ENCODE measurements at regions not wholly inside any gene's neighbourhood (a gene's known extent, or its start where the extent isn't known, plus 50 kb on each side); places are given as distances from the start of the nearest gene placed in this dataset.

GRCh38 chr5:124421584-124421983 is 324.9 kb downstream of the ZNF608 start:
- DNase-seq (ENCODE audit: low read depth in 2 of 2) = no peak

DNA sequence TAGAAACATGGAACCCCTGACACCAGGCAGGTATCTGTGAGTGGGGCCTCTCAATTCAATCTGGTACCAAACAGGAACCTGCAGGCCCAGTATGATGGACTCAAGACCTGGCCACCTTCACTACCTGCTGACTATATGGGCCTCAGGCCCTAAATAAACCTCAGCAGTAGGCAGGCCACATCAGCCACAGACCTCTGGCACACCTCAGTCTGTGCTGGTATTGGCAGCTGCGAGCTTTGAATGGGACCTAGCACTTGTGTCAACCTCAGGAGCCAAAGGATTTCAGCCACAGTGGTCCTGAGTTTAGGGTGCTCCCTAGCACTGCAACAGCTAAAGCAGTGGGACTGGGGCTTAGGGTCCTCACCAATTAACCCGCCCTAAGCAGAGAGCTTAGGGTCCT is 325.5 kb downstream of the ZNF608 start:
- no peak for DNase-seq (ENCODE audit: low read depth in 2 of 2)

DNA sequence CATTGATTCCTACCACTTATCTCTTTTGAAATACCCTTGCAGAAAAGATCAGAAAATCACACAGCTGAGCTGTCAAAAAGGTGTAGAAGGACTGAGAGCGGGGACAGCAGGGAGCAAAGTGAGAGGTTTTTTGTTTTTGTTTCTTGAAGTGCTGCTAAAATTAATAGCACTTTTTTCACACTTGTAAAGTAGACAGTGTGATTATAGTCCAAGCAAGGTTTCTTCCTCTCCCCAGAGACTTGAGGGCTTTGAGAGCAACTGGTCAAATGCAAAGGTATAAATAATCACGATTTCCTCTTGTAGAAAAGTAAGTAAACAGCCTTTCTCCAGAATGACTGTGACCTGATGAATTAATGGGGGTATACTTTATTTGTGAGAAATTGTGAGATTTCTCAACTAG is 326.9 kb downstream of the ZNF608 start:
- DNase-seq (ENCODE audit: low read depth in 2 of 2) = no peak

DNA sequence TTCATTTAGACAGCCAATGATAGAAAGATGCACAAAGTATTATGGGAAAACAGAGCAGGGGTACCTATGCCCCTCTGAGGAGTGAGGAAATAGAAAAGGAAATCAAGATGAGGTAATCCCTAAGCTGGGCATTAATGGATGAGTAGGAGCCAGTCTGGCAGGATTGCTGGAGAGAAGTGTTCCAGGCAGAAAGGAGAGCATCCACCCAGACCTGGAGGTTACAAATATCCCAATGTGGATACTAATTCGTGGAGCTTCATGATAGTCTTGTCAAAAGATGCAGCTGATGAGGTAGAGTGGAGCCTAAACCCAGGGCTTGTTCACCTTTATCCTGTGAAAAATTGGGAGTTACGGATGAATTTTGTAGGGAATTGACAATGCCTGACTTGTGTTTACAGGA is 328.0 kb downstream of the ZNF608 start:
- DNase-seq (ENCODE audit: low read depth in 2 of 2) = no peak

DNA sequence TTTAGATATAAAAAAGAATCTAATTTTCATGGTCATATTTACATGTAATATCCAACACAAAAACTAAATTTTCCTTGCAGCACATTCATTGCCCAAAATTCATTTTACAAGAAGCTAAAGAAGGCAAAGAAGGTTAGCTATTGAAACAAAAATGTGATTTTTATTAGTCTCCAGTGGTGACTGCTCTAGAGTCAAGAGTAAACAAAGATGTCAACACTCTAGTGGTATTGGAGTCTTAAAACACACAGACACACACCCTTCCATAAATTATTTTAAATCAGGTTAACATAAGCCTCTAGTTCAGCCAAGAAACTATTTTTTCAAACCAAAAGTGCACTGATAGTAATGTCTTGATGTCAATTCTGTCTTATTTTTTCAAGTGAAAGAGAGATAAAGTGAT is 329.2 kb downstream of the ZNF608 start:
- DNase-seq (ENCODE audit: low read depth in 2 of 2) = no peak

DNA sequence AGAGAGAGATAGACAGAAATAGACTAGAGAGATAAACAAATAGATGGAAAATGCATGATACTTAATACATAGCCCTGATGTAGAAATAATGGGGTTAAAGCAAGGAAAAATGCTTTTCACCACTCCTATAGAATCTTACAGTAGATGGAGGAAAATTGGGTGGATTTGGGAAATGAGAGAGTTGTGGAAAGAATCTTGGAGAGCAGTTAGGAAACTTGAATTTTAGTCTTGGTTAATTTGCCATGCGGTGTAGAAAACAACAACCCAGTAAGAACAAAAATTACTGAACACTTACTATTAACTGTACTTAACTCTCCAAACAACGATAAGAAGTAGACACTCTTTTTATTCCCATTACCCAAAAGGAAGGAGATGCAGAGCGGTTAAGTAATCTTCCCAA is 329.8 kb downstream of the ZNF608 start:
- no peak for DNase-seq (ENCODE audit: low read depth in 2 of 2)

GRCh38 chr5:124414973-124415372 is 331.5 kb downstream of the ZNF608 start:
- DNase-seq (ENCODE audit: low read depth in 2 of 2) = no peak

GRCh38 chr5:124410539-124411488 is 335.6 kb downstream of the ZNF608 start:
- no peak for DNase-seq (ENCODE audit: low read depth in 2 of 2)

DNA sequence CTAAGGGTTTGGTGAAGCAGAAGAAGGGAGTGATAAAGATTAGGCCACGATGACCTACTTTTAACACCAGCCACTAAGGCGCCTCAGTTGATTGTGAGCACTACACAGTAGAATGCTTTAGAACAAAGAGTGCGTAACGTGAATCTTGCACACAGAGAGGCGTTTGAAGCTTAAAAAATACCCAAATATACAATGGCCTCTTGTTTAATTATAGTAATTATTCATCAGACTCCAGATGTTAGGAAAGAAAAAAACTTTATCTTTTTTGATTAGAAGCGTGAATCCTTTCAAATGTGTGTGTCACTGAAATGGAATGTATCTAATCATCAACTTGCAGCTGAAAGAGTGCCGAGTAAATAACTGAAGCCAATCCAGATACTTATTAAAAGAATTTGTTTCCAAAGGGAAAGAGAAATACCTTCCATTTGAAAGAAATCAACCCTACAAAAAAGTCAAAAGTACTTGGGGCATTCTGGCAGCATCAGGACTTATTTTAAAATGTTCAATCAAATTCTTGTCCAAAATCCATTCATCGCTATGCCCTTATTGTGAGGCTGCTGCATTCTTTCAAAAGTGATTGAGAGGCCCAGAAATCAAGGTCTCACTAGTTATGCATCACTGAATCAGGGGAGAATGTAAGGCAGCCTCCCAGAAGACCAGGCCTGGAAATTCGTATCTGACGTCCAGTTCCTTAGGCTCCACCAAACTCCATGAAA is 337.5 kb downstream of the ZNF608 start:
- DNase-seq (ENCODE audit: low read depth in 2 of 2) = no peak

GRCh38 chr5:124404796-124405195 is 341.6 kb downstream of the ZNF608 start:
- no peak for DNase-seq (ENCODE audit: low read depth in 2 of 2)

DNA sequence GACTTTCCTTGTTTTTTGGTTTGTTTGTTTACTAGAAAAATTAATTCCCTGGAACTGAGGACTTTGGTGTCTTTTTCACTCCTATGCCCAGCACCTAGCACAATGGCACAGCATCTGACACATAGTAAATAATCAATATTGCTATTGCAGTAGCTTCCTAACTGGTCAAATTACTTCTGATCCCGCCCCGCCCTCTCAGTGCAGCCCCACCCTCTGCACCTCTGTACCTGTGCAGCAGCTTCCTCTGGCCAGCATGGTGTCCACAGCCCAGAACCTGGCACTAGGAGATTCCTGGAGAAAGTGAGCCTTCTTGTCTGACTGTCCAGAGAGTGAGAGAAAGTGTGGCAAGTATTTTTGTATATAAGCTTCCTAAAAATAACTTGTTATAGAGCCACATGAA is 343.2 kb downstream of the ZNF608 start:
- DNase-seq (ENCODE audit: low read depth in 2 of 2) = no peak

- DNase-seq (ENCODE audit: low read depth in 2 of 2) = no peak
These were observed 344.3 kb downstream of the ZNF608 start for GRCh38 chr5:124402144-124402581.

GRCh38 chr5:124401476-124402143 is 344.8 kb downstream of the ZNF608 start:
- DNase-seq (ENCODE audit: low read depth in 2 of 2) = no peak

DNA sequence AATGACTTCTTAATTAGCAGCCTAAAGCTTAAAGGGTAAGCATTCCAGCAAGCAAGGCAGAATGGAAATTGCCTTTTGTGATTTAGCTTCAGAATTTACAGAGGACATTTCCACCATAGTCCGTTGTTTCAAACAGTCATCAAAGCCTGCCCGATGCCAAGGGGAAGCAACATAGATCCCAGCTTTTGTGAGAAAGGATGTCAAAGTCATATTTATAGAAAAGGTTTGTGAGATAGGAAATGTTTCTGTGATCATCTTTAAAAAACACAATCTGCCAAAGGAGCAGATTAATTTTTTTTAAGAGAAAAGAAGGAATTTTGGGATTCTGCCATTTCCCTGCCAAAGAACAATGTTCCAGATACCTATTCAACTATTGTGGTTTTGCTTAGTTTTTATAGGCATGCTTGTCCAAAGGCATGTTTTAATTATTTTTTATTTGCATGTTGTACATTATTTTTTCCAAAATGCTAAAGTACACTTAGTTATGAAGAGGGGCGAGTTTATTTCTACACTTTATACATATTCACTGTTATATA is 346.9 kb downstream of the ZNF608 start:
- no peak for DNase-seq (ENCODE audit: low read depth in 2 of 2)

DNA sequence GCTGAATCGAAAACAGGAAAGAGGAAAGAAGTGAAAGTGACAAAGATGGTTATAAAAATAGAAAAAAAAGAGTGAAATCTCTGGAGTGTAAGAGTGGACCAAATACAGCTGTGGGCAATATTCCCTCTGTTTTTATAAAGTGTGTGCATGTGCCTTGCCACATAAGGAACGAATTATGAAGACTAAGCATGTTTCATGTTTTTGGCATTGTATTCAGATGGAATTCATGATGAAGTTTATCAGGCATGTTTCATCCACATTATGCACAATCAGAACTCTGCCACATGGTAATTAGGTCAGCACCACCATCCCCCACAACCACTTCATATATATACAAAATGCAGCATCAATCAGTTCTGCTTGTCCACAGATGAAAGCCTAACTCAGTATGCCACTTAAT is 348.0 kb downstream of the ZNF608 start:
- no peak for DNase-seq (ENCODE audit: low read depth in 2 of 2)

DNA sequence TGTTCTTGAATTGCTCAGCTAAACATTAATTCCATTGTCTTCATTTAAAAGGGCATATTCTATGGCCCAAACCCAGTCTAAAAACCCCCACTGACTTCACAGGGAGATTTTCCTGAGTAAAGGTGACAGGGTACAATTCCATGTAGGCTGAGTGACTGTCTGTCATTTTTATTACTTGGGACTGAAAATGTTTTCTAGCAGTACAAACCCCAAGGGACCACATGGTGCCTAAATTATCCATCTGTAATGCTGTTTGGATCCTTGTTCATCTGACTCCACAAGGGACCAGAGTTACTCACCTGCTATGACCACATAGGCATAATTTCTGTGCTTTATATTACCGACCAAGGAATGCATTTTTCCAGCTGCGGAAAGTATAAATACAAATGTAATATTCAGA is 349.1 kb downstream of the ZNF608 start:
- no peak for DNase-seq (ENCODE audit: low read depth in 2 of 2)

GRCh38 chr5:124395926-124396325 is 350.5 kb downstream of the ZNF608 start:
- no peak for DNase-seq (ENCODE audit: low read depth in 2 of 2)

- DNase-seq (ENCODE audit: low read depth in 2 of 2) = no peak
These were observed 351.2 kb downstream of the ZNF608 start for GRCh38 chr5:124395287-124395686.

GRCh38 chr5:124394700-124395245 is 351.7 kb downstream of the ZNF608 start:
- no peak for DNase-seq (ENCODE audit: low read depth in 2 of 2)

GRCh38 chr5:124393584-124394379 is 352.7 kb downstream of the ZNF608 start:
- DNase-seq (ENCODE audit: low read depth in 2 of 2) = no peak

GRCh38 chr5:124383693-124384092 is 362.7 kb downstream of the ZNF608 start:
- DNase-seq (ENCODE audit: low read depth in 2 of 2) = no peak

Measured in stimulated activated CD8-positive, alpha-beta memory T cell treated with anti-CD3 and anti-CD28 coated beads, Interleukin-2, amount 100 ng/mL, for 48 hours (primary cell).